Astrocyte (in vitro differentiated cells and primary cell): ENCODE measurements at regions not wholly inside any gene's neighbourhood (a gene's known extent, or its start where the extent isn't known, plus 50 kb on each side); places are given as distances from the start of the nearest gene placed in this dataset.

Experiments
- DNase-seq: peaks from one replicate; pipeline ENCODE4 v3.0.0-alpha.2; 2010; ENCODE audit warnings: low read depth
- FAIRE-seq: peaks from 2 replicates; lab custom pipeline; 2011; peaks lifted over from hg19 to GRCh38; lab: Jason Lieb, UNC
- H2AFZ ChIP-seq: 2 replicates; pipeline ENCODE4 v1.6.0; 2012; ENCODE audit warnings: low read depth, low read length, inconsistent platforms
- H3K27ac ChIP-seq: 2 replicates; pipeline ENCODE4 v1.5.1; 2011; ENCODE audit warnings: low read depth, low read length, inconsistent platforms
- H3K27me3 ChIP-seq: 2 replicates; pipeline ENCODE4 v1.6.0; 2011; ENCODE audit warnings: low read length, inconsistent platforms; ENCODE audit not compliant: insufficient read depth
- H3K36me3 ChIP-seq: 2 replicates; pipeline ENCODE4 v1.5.1; 2011; ENCODE audit warnings: low read length, inconsistent platforms; ENCODE audit not compliant: insufficient read depth
- H3K4me1 ChIP-seq: 2 replicates; pipeline ENCODE4 v1.5.1; 2011; ENCODE audit warnings: low read length, inconsistent platforms; ENCODE audit not compliant: insufficient read depth
- H3K4me2 ChIP-seq: 2 replicates; pipeline ENCODE4 v1.6.0; 2012; ENCODE audit warnings: low read length, inconsistent platforms
- H3K4me3 ChIP-seq: 2 replicates; pipeline ENCODE4 v1.5.1; 2011; ENCODE audit warnings: low read depth, mild to moderate bottlenecking, low read length, inconsistent platforms; ENCODE audit not compliant: insufficient read depth
- H3K79me2 ChIP-seq: 2 replicates; pipeline ENCODE4 v1.6.0; 2012; ENCODE audit warnings: mild to moderate bottlenecking, low read length, inconsistent platforms; ENCODE audit not compliant: insufficient read depth
- H3K9ac ChIP-seq: 2 replicates; pipeline ENCODE4 v1.6.0; 2012; ENCODE audit warnings: mild to moderate bottlenecking, low read length, inconsistent platforms
- H3K9me3 ChIP-seq: 2 replicates; pipeline ENCODE4 v1.5.1; 2012; ENCODE audit warnings: low read depth, mild to moderate bottlenecking, low read length, inconsistent platforms; ENCODE audit not compliant: insufficient read depth
- H4K20me1 ChIP-seq: 2 replicates; pipeline ENCODE4 v1.6.0; 2012; ENCODE audit warnings: low read length, inconsistent platforms; ENCODE audit not compliant: insufficient read depth
- H3K27ac Mint-ChIP-seq: one replicate; pipeline ENCODE4 v1.8.0; 2021; ENCODE audit warnings: mild to moderate bottlenecking, mixed read lengths; ENCODE audit not compliant: unreplicated experiment
- H3K27me3 Mint-ChIP-seq: one replicate; pipeline ENCODE4 v1.8.0; 2021; ENCODE audit warnings: low read depth, mixed read lengths; ENCODE audit not compliant: unreplicated experiment
- H3K36me3 Mint-ChIP-seq: one replicate; pipeline ENCODE4 v1.8.0; 2021; ENCODE audit warnings: low read depth, mixed read lengths; ENCODE audit not compliant: unreplicated experiment
- H3K4me1 Mint-ChIP-seq: one replicate; pipeline ENCODE4 v1.8.0; 2021; ENCODE audit warnings: low read depth, mixed read lengths; ENCODE audit not compliant: unreplicated experiment
- H3K4me3 Mint-ChIP-seq: one replicate; pipeline ENCODE4 v1.8.0; 2021; ENCODE audit warnings: mild to moderate bottlenecking, moderate library complexity, mixed read lengths; ENCODE audit not compliant: unreplicated experiment
- H3K9me3 Mint-ChIP-seq: one replicate; pipeline ENCODE4 v1.8.0; 2021; ENCODE audit warnings: mild to moderate bottlenecking, mixed read lengths; ENCODE audit not compliant: unreplicated experiment
- CTCF ChIP-seq: IDR thresholded peaks from 2 replicates; pipeline ENCODE4 v1.5.1; 2011; ENCODE audit warnings: low read depth, mild to moderate bottlenecking, inconsistent platforms, low read length, moderate library complexity; ENCODE audit not compliant: insufficient read depth
- EZH2 ChIP-seq: IDR thresholded peaks from 2 replicates; pipeline ENCODE4 v1.6.1; 2012; ENCODE audit warnings: mild to moderate bottlenecking, low read length, inconsistent platforms; ENCODE audit not compliant: insufficient read depth

- FAIRE-seq (no peak), DNase-seq (no peak)
- no peaks in the 10 kb centered on the region for H3K79me2 ChIP-seq
- H3K4me1 ChIP-seq, result no peaks in the 10 kb centered on the region
- H3K36me3 ChIP-seq, result no peaks in the 10 kb centered on the region
- peaks cover 7% of the 10 kb centered on the region for H3K9me3 Mint-ChIP-seq
- no peak overlapping the region for H3K4me2 ChIP-seq
- H3K27me3 Mint-ChIP-seq, result peaks cover 43% of the 10 kb centered on the region
- H3K27ac ChIP-seq, result no peak overlapping the region
- H3K27ac Mint-ChIP-seq, result no peak overlapping the region
- H2AFZ ChIP-seq, result no peak overlapping the region
- peaks cover 6% of the 10 kb centered on the region for H3K27me3 ChIP-seq
- H3K4me1 Mint-ChIP-seq, result peaks cover 13% of the 10 kb centered on the region
- H3K9me3 ChIP-seq, result no peaks in the 10 kb centered on the region
- H3K36me3 Mint-ChIP-seq, result peaks cover 2% of the 10 kb centered on the region
- TF ChIP-seq CTCF (no peak), EZH2 (no peak)
- no peaks in the 10 kb centered on the region for H4K20me1 ChIP-seq
- no peak overlapping the region for H3K9ac ChIP-seq
- no peak overlapping the region for H3K4me3 Mint-ChIP-seq
- no peak overlapping the region for H3K4me3 ChIP-seq
Measured at GRCh38 chr15:69612112-69612511, 159.5 kb downstream of the RPLP1 start.

GRCh38 chr15:69613182-69613581 lies 160.6 kb downstream of the RPLP1 start:
- no peak overlapping the region for H3K4me3 ChIP-seq
- H3K4me1 Mint-ChIP-seq, result peaks cover 13% of the 10 kb centered on the region
- FAIRE-seq (no peak), DNase-seq (no peak)
- H3K36me3 Mint-ChIP-seq, result peaks cover 2% of the 10 kb centered on the region
- H3K9me3 ChIP-seq, result no peaks in the 10 kb centered on the region
- H3K36me3 ChIP-seq, result no peaks in the 10 kb centered on the region
- H3K4me1 ChIP-seq, result no peaks in the 10 kb centered on the region
- H3K79me2 ChIP-seq, result no peaks in the 10 kb centered on the region
- no peak overlapping the region for H3K9ac ChIP-seq
- H3K27ac ChIP-seq, result no peak overlapping the region
- H3K9me3 Mint-ChIP-seq, result peaks cover 4% of the 10 kb centered on the region
- peaks cover 41% of the 10 kb centered on the region for H3K27me3 Mint-ChIP-seq
- no peak overlapping the region for H3K4me3 Mint-ChIP-seq
- no peak overlapping the region for H2AFZ ChIP-seq
- no peak overlapping the region for H3K27ac Mint-ChIP-seq
- H3K27me3 ChIP-seq, result peaks cover 6% of the 10 kb centered on the region
- no peaks in the 10 kb centered on the region for H4K20me1 ChIP-seq
- no peak for TF ChIP-seq CTCF
- TF ChIP-seq EZH2, result no peak
- H3K4me2 ChIP-seq, result no peak overlapping the region

GRCh38 chr15:69613988-69614387 lies 161.4 kb downstream of the RPLP1 start:
- TF ChIP-seq CTCF (no peak), EZH2 (no peak)
- Histone ChIP-seq H3K4me1 (no peaks in the 10 kb centered on the region), H3K27ac (no peak overlapping the region), H3K36me3 (no peaks in the 10 kb centered on the region), H2AFZ (no peak overlapping the region), H3K27me3 (peaks cover 6% of the 10 kb centered on the region), H4K20me1 (no peaks in the 10 kb centered on the region), H3K79me2 (no peaks in the 10 kb centered on the region), H3K4me3 (no peak overlapping the region), H3K9ac (no peak overlapping the region), H3K9me3 (no peaks in the 10 kb centered on the region), H3K4me2 (no peak overlapping the region)
- Mint-ChIP-seq H3K9me3 (no peaks in the 10 kb centered on the region), H3K4me1 (peaks cover 9% of the 10 kb centered on the region), H3K27me3 (peaks cover 44% of the 10 kb centered on the region), H3K4me3 (no peak overlapping the region), H3K27ac (no peak overlapping the region), H3K36me3 (peaks cover 2% of the 10 kb centered on the region)
- FAIRE-seq (no peak), DNase-seq (no peak)
